ENCODE measurements at regions not wholly inside any gene's neighbourhood (a gene's known extent, or its start where the extent isn't known, plus 50 kb on each side); places are given as distances from the start of the nearest gene placed in this dataset.

- Mint-ChIP-seq H3K9me3 (no peaks in the 10 kb centered on the region), H3K27me3 (peaks cover 7% of the 10 kb centered on the region), H3K4me1 (ENCODE audit: low read depth) (peaks cover 52% of the 10 kb centered on the region), H3K27ac (no peak overlapping the region), H3K4me3 (no peak overlapping the region), H3K36me3 (ENCODE audit: low read depth) (no peaks in the 10 kb centered on the region)
Measured at GRCh38 chr20:43842126-43843020, 72.3 kb upstream of the TOX2 start.

- H3K9me3 Mint-ChIP-seq: no peaks in the 10 kb centered on the region
- H3K4me1 Mint-ChIP-seq (ENCODE audit: low read depth): peaks cover 48% of the 10 kb centered on the region
- no peaks in the 10 kb centered on the region for H3K36me3 Mint-ChIP-seq (ENCODE audit: low read depth)
- no peak overlapping the region for H3K4me3 Mint-ChIP-seq
- no peak overlapping the region for H3K27ac Mint-ChIP-seq
- H3K27me3 Mint-ChIP-seq: peaks cover 14% of the 10 kb centered on the region
Measured at GRCh38 chr20:43840382-43841070, 74.1 kb upstream of the TOX2 start.

- peaks cover 41% of the 10 kb centered on the region for H3K4me1 Mint-ChIP-seq (ENCODE audit: low read depth)
- H3K36me3 Mint-ChIP-seq (ENCODE audit: low read depth): no peaks in the 10 kb centered on the region
- no peak overlapping the region for H3K27ac Mint-ChIP-seq
- H3K9me3 Mint-ChIP-seq: no peaks in the 10 kb centered on the region
- H3K4me3 Mint-ChIP-seq: no peak overlapping the region
- peaks cover 15% of the 10 kb centered on the region for H3K27me3 Mint-ChIP-seq
Measured at GRCh38 chr20:43839793-43840199, 74.9 kb upstream of the TOX2 start.

- Mint-ChIP-seq H3K36me3 (ENCODE audit: low read depth) (no peaks in the 10 kb centered on the region), H3K27ac (peak overlapping the region; percentile 63), H3K9me3 (no peaks in the 10 kb centered on the region), H3K27me3 (peaks cover 18% of the 10 kb centered on the region), H3K4me3 (no peak overlapping the region), H3K4me1 (ENCODE audit: low read depth) (peaks cover 39% of the 10 kb centered on the region)
Measured at GRCh38 chr20:43838703-43839060, 76.0 kb upstream of the TOX2 start.

GRCh38 chr20:43837856-43838702 lies 76.6 kb upstream of the TOX2 start:
- Mint-ChIP-seq H3K36me3 (ENCODE audit: low read depth) (no peaks in the 10 kb centered on the region), H3K27ac (peak overlapping the region; percentile 65), H3K4me1 (ENCODE audit: low read depth) (peaks cover 39% of the 10 kb centered on the region), H3K4me3 (no peak overlapping the region), H3K27me3 (peaks cover 18% of the 10 kb centered on the region), H3K9me3 (no peaks in the 10 kb centered on the region)

- Mint-ChIP-seq H3K4me3 (no peak overlapping the region), H3K27me3 (peaks cover 29% of the 10 kb centered on the region), H3K4me1 (ENCODE audit: low read depth) (peaks cover 39% of the 10 kb centered on the region), H3K9me3 (no peaks in the 10 kb centered on the region), H3K36me3 (ENCODE audit: low read depth) (no peaks in the 10 kb centered on the region), H3K27ac (no peak overlapping the region)
Measured at GRCh38 chr20:43836790-43837189, 77.9 kb upstream of the TOX2 start.

- Mint-ChIP-seq H3K36me3 (ENCODE audit: low read depth) (no peaks in the 10 kb centered on the region), H3K27me3 (peaks cover 29% of the 10 kb centered on the region), H3K4me1 (ENCODE audit: low read depth) (peaks cover 39% of the 10 kb centered on the region), H3K9me3 (no peaks in the 10 kb centered on the region), H3K27ac (no peak overlapping the region), H3K4me3 (no peak overlapping the region)
Measured at GRCh38 chr20:43835944-43836508, 78.6 kb upstream of the TOX2 start.

GRCh38 chr20:43833511-43834395 lies 80.9 kb upstream of the TOX2 start:
- H3K9me3 Mint-ChIP-seq: peaks cover 5% of the 10 kb centered on the region
- H3K27ac Mint-ChIP-seq: no peak overlapping the region
- peaks cover 18% of the 10 kb centered on the region for H3K4me1 Mint-ChIP-seq (ENCODE audit: low read depth)
- H3K27me3 Mint-ChIP-seq: peaks cover 35% of the 10 kb centered on the region
- no peaks in the 10 kb centered on the region for H3K36me3 Mint-ChIP-seq (ENCODE audit: low read depth)
- H3K4me3 Mint-ChIP-seq: no peak overlapping the region

GRCh38 chr20:43832961-43833360 lies 81.7 kb upstream of the TOX2 start:
- Mint-ChIP-seq H3K4me3 (no peak overlapping the region), H3K36me3 (ENCODE audit: low read depth) (no peaks in the 10 kb centered on the region), H3K27me3 (peaks cover 43% of the 10 kb centered on the region), H3K9me3 (peaks cover 5% of the 10 kb centered on the region), H3K4me1 (ENCODE audit: low read depth) (peaks cover 10% of the 10 kb centered on the region), H3K27ac (no peak overlapping the region)

- Mint-ChIP-seq H3K27ac (no peak overlapping the region), H3K4me1 (ENCODE audit: low read depth) (peaks cover 3% of the 10 kb centered on the region), H3K36me3 (ENCODE audit: low read depth) (no peaks in the 10 kb centered on the region), H3K27me3 (peaks cover 39% of the 10 kb centered on the region), H3K4me3 (no peak overlapping the region), H3K9me3 (peaks cover 5% of the 10 kb centered on the region)
Measured at GRCh38 chr20:43832096-43832816, 82.4 kb upstream of the TOX2 start.

- H3K27me3 Mint-ChIP-seq: peaks cover 41% of the 10 kb centered on the region
- H3K4me1 Mint-ChIP-seq (ENCODE audit: low read depth): no peaks in the 10 kb centered on the region
- H3K36me3 Mint-ChIP-seq (ENCODE audit: low read depth): no peaks in the 10 kb centered on the region
- H3K4me3 Mint-ChIP-seq: no peak overlapping the region
- H3K9me3 Mint-ChIP-seq: peaks cover 5% of the 10 kb centered on the region
- H3K27ac Mint-ChIP-seq: no peak overlapping the region
Measured at GRCh38 chr20:43831481-43832065, 83.1 kb upstream of the TOX2 start.

- Mint-ChIP-seq H3K27me3 (peaks cover 38% of the 10 kb centered on the region), H3K4me1 (ENCODE audit: low read depth) (no peaks in the 10 kb centered on the region), H3K9me3 (peaks cover 5% of the 10 kb centered on the region), H3K27ac (no peak overlapping the region), H3K36me3 (ENCODE audit: low read depth) (no peaks in the 10 kb centered on the region), H3K4me3 (no peak overlapping the region)
Measured at GRCh38 chr20:43830883-43831282, 83.8 kb upstream of the TOX2 start.
